Neural progenitor cell (in vitro differentiated cells): ENCODE measurements at regions not wholly inside any gene's neighbourhood (a gene's known extent, or its start where the extent isn't known, plus 50 kb on each side); places are given as distances from the start of the nearest gene placed in this dataset.

Experiments
- DNase-seq: peaks from one replicate; pipeline ENCODE4 v3.0.0-alpha.2; 2016; ENCODE audit warnings: low spot score
- H2AFZ ChIP-seq: fragments of 200-600 bp; sonication (generic); replicated peaks from 2 replicates; pipeline ENCODE4 v1.6.1; 2016; ENCODE audit warnings: antibody characterized with exemption
- H3F3A ChIP-seq: fragments of 200-600 bp; sonication (generic); 2 replicates; pipeline ENCODE4 v1.6.1; 2016; ENCODE audit warnings: antibody characterized with exemption, low read depth
- H3K27ac ChIP-seq: fragments of 200-600 bp; sonication (generic); 2 replicates; pipeline ENCODE4 v1.5.1; 2016; ENCODE audit warnings: mild to moderate bottlenecking
- H3K27me3 ChIP-seq: fragments of 200-600 bp; sonication (generic); 2 replicates; pipeline ENCODE4 v1.6.1; 2016; ENCODE audit warnings: mild to moderate bottlenecking, moderate library complexity
- H3K36me3 ChIP-seq: fragments of 200-600 bp; sonication (generic); 2 replicates; pipeline ENCODE4 v1.5.1; 2016
- H3K4me1 ChIP-seq: fragments of 200-600 bp; sonication (generic); 2 replicates; pipeline ENCODE4 v1.6.1; 2016; ENCODE audit warnings: mixed run types
- H3K4me2 ChIP-seq: fragments of 200-600 bp; sonication (generic); 2 replicates; pipeline ENCODE4 v1.6.1; 2016
- H3K4me3 ChIP-seq: fragments of 200-600 bp; sonication (generic); 2 replicates; pipeline ENCODE4 v1.5.1; 2016
- H3K79me2 ChIP-seq: fragments of 200-600 bp; sonication (generic); 2 replicates; pipeline ENCODE4 v1.6.1; 2016; ENCODE audit warnings: low read depth
- H3K9ac ChIP-seq: fragments of 200-600 bp; sonication (generic); 2 replicates; pipeline ENCODE4 v1.6.1; 2016
- H3K9me3 ChIP-seq: fragments of 200-600 bp; sonication (generic); 2 replicates; pipeline ENCODE4 v1.5.1; 2016; ENCODE audit warnings: low read depth
- H4K20me1 ChIP-seq: fragments of 200-600 bp; sonication (generic); 2 replicates; pipeline ENCODE4 v1.6.1; 2016; ENCODE audit warnings: low read depth
- H3K27ac Mint-ChIP-seq: 3 replicates; pipeline ENCODE4 v1.8.0; 2021; ENCODE audit warnings: mixed read lengths
- H3K27me3 Mint-ChIP-seq: 2 replicates; pipeline ENCODE4 v1.8.0; 2022; ENCODE audit warnings: low read depth, mild to moderate bottlenecking, inconsistent platforms, moderate library complexity, mixed read lengths; ENCODE audit not compliant: insufficient read depth
- H3K36me3 Mint-ChIP-seq: 3 replicates; pipeline ENCODE4 v1.8.0; 2021; ENCODE audit warnings: mixed read lengths
- H3K4me1 Mint-ChIP-seq: 3 replicates; pipeline ENCODE4 v1.8.0; 2021; ENCODE audit warnings: mixed read lengths
- H3K4me3 Mint-ChIP-seq: 3 replicates; pipeline ENCODE4 v1.8.0; 2021; ENCODE audit warnings: mild to moderate bottlenecking, moderate library complexity, mixed read lengths
- H3K9me3 Mint-ChIP-seq: 3 replicates; pipeline ENCODE4 v1.8.0; 2020; ENCODE audit warnings: mixed read lengths
- CTCF ChIP-seq: fragments of 200-600 bp; sonication (generic); IDR thresholded peaks from 2 replicates; pipeline ENCODE4 v1.5.1; 2017; ENCODE audit warnings: antibody characterized with exemption, mild to moderate bottlenecking
- EZH2 ChIP-seq: fragments of 200-600 bp; sonication (generic); IDR thresholded peaks from 2 replicates; pipeline ENCODE4 v1.6.1; 2017; ENCODE audit warnings: antibody characterized with exemption, mild to moderate bottlenecking, moderate library complexity
- EZH2phosphoT487 ChIP-seq: fragments of 200-600 bp; sonication (generic); IDR thresholded peaks from 2 replicates; pipeline ENCODE4 v1.6.1; 2017; ENCODE audit warnings: antibody characterized with exemption

GRCh38 chr3:181278468-181279238 is 289.1 kb upstream of the DNAJC19 start:
- Histone ChIP-seq H2AFZ (no peak overlapping the region), H3K27me3 (no peaks in the 10 kb centered on the region), H3K27ac (no peak overlapping the region), H3K4me2 (no peak overlapping the region), H3K9me3 (no peaks in the 10 kb centered on the region), H4K20me1 (no peaks in the 10 kb centered on the region), H3K4me1 (no peaks in the 10 kb centered on the region), H3K4me3 (no peak overlapping the region), H3K9ac (peak overlapping the region; percentile 30), H3K79me2 (no peaks in the 10 kb centered on the region), H3K36me3 (no peaks in the 10 kb centered on the region), H3F3A (no peaks in the 10 kb centered on the region)
- H3K27ac Mint-ChIP-seq: no peak overlapping the region
- H3K36me3 Mint-ChIP-seq: no peaks in the 10 kb centered on the region
- H3K4me1 Mint-ChIP-seq: no peaks in the 10 kb centered on the region
- no peaks in the 10 kb centered on the region for H3K27me3 Mint-ChIP-seq
- H3K9me3 Mint-ChIP-seq: no peaks in the 10 kb centered on the region
- no peak overlapping the region for H3K4me3 Mint-ChIP-seq
- TF ChIP-seq CTCF (peak; percentile 70), EZH2phosphoT487 (no peak), EZH2 (no peak)
- peak; percentile 42 for DNase-seq

- Mint-ChIP-seq H3K27me3 (no peaks in the 10 kb centered on the region), H3K4me3 (no peak overlapping the region), H3K9me3 (no peaks in the 10 kb centered on the region), H3K4me1 (no peaks in the 10 kb centered on the region), H3K27ac (no peak overlapping the region), H3K36me3 (no peaks in the 10 kb centered on the region)
- H3K27ac ChIP-seq: no peak overlapping the region
- no peaks in the 10 kb centered on the region for H3K4me1 ChIP-seq
- DNase-seq: no peak
- no peaks in the 10 kb centered on the region for H3K9me3 ChIP-seq
- H3F3A ChIP-seq: no peaks in the 10 kb centered on the region
- H3K79me2 ChIP-seq: no peaks in the 10 kb centered on the region
- no peaks in the 10 kb centered on the region for H4K20me1 ChIP-seq
- no peaks in the 10 kb centered on the region for H3K27me3 ChIP-seq
- H3K4me3 ChIP-seq: no peak overlapping the region
- TF ChIP-seq EZH2: no peak
- no peak for TF ChIP-seq CTCF
- no peak for TF ChIP-seq EZH2phosphoT487
- H3K36me3 ChIP-seq: no peaks in the 10 kb centered on the region
- no peak overlapping the region for H3K4me2 ChIP-seq
- no peak overlapping the region for H3K9ac ChIP-seq
- no peak overlapping the region for H2AFZ ChIP-seq
These were observed 286.9 kb upstream of the DNAJC19 start for GRCh38 chr3:181276358-181276896.

GRCh38 chr3:181274025-181274424 is 284.5 kb upstream of the DNAJC19 start:
- no peaks in the 10 kb centered on the region for H3K4me1 Mint-ChIP-seq
- no peak for DNase-seq
- Histone ChIP-seq H4K20me1 (no peaks in the 10 kb centered on the region), H3F3A (no peaks in the 10 kb centered on the region), H3K36me3 (no peaks in the 10 kb centered on the region), H3K27ac (no peak overlapping the region), H3K4me3 (no peak overlapping the region), H3K4me1 (no peaks in the 10 kb centered on the region), H3K4me2 (no peak overlapping the region), H3K9me3 (no peaks in the 10 kb centered on the region), H3K79me2 (no peaks in the 10 kb centered on the region), H2AFZ (no peak overlapping the region), H3K27me3 (no peaks in the 10 kb centered on the region), H3K9ac (no peak overlapping the region)
- no peaks in the 10 kb centered on the region for H3K36me3 Mint-ChIP-seq
- H3K27ac Mint-ChIP-seq: no peak overlapping the region
- H3K9me3 Mint-ChIP-seq: no peaks in the 10 kb centered on the region
- H3K4me3 Mint-ChIP-seq: no peak overlapping the region
- no peaks in the 10 kb centered on the region for H3K27me3 Mint-ChIP-seq
- TF ChIP-seq CTCF: no peak
